ENCODE measurements at regions not wholly inside any gene's neighbourhood (a gene's known extent, or its start where the extent isn't known, plus 50 kb on each side); places are given as distances from the start of the nearest gene placed in this dataset.

DNA sequence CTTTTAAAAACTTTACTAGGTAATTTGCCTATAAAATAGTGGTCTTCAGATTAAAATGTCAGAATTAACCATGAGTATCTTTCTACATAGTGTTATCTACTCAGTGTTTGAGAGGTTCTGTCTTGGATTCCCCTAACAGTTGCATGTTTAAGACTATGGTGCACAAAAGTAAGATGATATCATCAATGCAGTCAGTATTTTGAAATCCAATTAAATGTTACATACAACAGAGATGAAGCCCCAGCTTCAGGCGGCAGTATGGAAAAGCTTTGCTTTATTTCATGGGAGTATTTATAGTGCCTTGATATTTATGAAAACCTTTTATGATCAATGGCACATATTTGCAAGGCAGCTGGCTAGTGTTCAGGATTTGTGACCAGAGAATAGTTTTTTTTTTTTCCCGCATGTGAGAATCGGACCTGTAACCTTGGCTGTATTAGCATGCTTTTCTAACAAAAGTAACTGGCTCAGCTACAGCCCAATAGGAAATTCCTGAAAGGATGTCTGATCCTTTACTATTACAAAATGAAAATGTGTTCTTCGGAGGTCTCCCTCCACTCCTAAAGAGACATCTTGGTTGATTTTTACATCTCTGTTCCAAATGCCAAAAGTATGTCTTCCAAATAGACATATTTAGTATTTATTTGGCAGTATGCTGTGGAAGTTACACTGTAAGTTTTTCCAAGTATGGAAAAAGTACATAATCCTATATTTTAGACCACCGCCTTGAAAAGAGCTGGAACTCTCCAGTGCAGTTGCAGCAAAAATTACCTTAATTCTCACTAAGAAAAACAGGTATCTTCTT lies 319.3 kb upstream of the UBE2E3 start:
- DNase-seq, result peak; percentile 69

DNA sequence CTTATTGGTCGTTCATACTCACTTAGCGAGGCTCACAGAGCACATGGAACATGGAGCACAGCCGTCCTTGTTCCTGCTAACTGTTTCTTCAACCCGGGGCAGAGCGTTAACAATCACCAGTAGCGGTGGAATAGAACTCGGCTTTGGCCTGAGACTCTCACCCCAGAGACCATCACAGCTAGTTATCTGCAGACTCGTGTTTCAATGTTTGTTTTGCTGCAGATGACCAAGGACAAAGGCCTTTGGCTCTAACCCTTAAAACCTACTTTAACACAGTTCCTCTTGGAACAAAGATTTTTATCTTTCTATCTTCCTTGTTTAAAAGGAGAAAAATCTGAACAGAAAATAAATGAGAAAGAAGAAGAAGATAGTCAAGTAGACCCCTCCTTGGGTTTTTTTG lies 320.2 kb upstream of the UBE2E3 start:
- DNase-seq, result no peak

DNA sequence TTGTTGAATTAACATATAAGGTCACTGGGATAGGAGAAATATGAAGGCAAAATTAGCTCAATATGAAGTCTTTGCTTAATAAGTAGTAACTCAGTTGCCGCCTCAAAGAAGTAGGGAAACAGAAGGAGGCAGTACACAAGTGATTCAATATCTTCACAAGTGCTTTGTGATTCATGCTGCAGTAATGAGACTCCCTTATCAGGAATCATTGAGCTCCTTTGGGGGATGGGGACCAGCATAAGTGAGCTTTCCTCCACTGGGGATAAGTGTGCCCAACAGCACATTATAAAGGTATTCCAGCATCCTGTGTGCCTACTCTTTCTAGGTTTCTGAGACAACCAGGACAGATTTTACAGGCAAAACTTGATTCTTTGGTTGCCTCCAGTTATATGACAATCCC lies 323.4 kb upstream of the UBE2E3 start:
- no peak for DNase-seq

DNA sequence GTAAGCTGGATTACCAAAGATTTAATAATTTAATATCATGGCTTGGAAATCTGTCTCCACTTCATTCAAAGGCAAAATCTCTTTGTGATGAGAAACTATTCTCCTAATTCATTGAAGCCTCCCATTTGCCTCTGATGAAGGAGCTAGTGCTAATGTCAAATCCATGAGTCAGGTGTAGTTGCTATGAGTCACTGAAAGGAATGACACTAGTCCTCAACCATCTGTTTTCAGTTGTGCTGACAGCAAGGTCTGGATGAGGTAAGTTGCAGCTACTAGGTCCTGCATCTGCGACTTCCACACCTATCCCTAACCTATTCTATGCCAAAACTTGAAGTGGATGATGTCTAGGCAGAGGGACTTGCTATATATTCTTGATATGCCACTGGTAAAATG lies 324.0 kb upstream of the UBE2E3 start:
- no peak for DNase-seq

DNA sequence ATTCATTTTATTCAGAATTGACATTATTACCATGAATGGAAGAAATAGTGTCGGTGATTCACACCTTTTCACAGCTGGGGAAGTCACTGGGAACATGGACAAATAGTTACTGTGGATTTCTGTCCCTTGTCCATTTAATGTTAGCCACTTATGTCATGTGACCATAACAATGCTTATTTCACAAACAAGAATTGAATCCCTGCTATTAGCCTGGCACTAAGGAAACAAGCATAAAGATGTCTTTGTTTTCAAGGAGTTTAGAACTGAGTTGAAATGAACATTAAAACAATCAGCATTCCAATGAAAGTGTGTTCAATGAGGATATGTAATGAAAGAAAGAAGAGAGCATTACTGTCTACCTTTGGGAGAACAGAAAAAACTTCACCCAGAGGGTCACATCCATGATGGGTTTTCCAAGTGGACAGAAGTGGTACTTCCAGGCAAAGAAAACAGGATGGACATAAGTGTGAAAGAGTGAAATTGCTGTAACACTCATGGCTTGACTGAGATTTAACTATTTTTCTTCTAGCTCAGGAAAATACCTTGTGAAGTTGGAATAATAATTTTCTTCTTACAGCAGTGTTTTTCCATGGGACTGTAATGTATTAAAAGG lies 324.5 kb upstream of the UBE2E3 start:
- no peak for DNase-seq

DNA sequence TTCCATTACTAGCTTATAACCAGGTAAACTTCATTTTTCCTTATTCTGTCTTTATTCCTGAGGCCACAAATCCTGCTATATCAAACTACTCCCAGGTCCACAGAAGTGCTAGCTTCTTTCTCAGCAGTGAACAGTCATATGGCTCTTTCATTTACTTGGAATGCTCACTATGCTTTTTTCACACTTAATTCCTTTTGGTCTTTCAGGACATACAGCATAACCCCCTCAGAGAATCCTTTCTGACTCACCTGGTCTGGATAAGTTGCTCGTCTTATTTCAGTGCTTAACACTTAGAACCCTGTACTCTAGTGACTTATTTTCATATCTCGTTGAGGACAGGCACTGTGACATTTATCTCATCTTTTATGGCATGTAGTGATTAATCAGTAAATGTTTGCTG lies 325.0 kb upstream of the UBE2E3 start:
- no peak for DNase-seq

DNA sequence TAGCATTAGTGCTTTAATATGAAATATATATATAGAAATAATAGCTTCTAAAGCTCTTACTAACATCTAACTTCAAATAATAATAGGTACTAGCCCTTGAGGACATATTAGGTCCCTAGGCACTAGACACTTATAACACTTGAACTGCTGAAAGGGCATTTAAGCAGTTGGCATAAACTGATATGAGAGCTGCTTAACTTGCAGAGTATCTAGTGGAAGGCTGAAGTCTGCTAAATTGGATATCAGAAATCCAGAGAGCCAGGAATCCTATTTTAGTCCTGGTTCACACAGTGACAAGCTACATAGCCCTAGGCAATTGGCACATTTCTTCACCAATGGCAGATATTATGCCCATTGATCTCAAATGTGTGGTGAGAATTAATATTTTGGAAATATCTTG lies 326.9 kb upstream of the UBE2E3 start:
- no peak for DNase-seq

DNA sequence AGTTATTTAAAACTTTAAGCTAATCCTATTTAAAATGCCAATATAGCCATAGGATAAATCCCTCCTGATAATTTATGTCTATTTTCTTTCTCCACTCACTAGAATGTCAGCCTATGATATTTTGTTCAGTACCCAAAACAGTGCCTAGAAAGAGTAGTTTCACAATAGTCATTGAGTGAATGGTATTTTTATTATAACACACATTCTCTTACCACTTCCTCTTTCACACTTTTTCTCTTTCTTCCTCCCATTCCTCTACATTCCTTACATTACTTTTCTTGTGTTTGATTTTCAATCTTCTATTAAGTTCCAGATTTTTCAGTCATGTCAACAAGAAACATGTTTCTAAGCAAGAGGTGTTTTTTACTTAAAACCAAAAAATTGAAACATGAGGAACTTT lies 327.6 kb upstream of the UBE2E3 start:
- DNase-seq, result no peak

DNA sequence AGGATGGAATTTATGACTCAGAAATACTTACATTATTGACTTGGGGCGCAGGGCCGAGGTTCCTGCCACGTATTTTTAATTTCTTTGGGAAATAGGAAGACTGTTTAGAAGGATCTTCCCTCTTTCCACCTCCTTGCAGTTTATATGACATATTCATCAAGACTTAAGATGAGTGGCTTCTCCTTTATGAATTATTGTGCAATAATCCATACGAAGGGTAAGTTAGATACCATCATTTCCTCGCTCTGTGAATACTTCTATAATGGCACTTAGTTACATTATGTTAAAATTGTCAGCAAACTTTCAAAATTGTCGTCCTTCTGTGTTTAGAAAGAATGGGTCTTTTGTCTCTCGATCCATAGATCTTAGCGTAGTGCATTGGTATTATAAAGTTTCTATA lies 328.8 kb upstream of the UBE2E3 start:
- no peak for DNase-seq

DNA sequence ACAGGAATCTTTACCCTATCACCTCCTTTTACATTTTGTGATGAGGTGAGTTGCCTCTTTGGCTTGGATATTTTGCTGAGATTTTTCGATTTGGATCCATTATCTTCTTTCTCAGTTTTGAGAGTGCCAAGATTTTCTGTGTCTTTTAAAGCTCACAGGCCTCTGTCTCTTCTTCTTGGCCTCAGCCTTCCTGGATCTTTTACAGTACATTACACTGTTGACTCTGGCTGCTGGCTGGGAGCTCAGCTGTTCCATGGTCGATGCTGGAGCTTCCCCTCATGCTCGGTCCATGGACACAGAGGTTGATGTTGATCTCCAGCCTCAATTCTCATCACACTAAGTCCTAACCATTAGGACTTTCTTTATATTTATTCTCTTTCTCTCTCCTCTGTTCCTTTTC lies 332.8 kb upstream of the UBE2E3 start:
- peak; percentile 88 for DNase-seq

DNA sequence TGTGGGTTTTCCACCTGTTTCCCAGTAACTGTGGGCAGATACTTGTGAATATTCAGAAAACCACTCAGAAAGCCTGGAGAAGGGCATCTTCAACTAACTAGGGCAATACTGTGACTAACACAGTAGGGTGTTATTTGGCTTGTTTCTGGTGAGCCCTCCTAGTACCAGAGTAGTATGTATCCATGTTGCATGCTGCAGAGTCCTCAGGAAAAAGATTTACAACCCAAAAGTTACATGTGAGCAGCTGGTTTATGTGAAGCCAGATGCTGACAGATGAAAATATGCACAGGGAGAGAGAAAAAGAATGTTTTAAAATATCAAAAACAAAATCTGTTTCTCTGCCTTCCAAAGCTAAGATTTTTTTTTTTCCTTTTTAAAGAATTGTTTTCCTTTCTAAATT lies 333.2 kb upstream of the UBE2E3 start:
- peak; percentile 54 for DNase-seq

DNA sequence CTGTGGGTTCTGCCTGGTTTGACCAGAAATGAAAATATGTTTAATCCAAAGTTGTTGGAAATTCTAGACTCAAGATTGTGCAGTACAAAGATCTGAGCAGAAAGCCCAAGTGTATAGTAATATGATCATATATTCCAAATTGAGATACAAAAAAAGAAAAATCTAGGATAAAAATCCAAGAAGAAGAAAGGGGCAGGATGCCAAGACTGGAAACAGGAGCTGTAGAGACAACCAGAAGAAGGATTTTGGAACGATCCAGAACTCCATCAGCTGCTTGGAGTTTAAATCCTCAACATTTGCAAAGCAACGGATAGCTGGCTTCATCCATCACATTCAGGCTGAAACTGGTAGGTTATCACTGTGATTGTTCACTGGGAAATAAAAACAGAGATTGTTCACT lies 333.6 kb upstream of the UBE2E3 start:
- peak; percentile 70 for DNase-seq

DNA sequence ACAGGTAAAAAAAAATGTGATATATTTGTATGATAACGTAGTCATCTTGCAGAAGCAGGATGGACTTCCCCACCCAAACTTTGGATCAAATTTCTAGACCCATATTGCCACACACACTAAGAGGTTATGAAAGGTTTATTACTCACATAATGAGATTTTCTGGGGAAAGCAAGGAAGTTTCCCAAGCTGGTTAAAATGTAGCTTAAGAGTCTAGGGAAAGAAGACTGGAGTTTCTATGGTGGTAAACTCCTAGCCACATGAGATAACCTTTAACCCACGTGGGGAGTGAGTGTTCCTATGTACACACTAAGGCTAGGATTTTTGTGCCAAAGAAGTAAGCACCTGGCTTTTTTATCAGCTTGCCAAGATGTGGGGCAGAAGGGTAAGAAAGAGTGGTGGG lies 335.7 kb upstream of the UBE2E3 start:
- no peak for DNase-seq

DNA sequence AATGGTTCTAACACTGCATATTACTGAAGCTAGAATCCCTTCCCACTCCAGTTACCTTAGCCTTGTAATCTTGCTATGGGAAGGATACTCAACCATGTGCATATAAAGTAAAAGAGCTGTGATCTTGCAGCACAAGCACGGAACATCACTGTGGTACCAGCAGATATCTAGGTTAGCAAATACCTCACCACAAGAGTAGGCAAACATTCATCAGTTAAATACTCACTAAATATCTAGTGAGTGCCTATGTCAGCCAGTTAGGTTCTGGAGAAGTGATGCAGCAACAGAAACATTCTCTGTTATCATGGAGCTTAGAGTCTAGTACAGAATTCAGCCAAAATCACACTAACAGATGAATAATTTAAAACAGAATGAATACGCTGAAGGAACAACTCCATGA lies 349.6 kb upstream of the UBE2E3 start:
- no peak for DNase-seq

DNA sequence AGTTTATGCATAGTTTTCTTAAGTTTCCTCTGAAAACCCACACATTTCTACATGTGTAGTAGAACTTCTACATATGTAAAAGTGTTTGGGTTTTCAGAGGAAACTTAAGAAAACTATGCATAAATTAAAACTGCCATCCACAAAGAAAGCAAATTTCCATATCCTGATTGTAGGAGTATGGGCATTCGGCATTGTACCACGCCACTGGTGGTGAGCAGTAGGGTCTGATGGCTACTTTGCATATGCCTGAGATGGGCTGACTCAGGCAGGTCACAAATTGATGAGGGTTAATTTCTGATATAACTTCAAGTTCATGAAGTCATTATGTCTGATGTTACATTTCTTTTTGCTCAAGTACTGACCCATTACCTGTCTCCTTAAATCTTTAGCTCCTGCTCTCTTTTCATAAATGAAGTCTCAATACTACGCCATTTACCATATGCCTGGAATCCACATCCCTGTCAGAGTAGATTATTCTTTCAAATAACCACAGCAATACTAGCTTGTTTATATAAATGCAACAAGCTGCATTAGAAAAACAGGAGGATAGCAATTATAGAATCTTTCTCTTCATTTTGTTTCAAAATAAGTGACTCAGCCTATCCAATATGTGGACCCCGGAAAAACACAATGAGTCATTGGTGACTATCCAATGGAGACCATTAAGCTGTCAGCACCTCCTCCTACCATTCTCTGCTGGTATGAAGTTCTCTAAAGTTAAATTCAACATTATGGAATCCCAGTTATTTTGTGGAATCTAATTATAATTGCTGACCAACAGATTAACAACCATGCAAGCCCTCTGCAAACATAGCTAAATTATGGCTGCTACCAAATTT lies 355.2 kb upstream of the UBE2E3 start:
- no peak for DNase-seq

DNA sequence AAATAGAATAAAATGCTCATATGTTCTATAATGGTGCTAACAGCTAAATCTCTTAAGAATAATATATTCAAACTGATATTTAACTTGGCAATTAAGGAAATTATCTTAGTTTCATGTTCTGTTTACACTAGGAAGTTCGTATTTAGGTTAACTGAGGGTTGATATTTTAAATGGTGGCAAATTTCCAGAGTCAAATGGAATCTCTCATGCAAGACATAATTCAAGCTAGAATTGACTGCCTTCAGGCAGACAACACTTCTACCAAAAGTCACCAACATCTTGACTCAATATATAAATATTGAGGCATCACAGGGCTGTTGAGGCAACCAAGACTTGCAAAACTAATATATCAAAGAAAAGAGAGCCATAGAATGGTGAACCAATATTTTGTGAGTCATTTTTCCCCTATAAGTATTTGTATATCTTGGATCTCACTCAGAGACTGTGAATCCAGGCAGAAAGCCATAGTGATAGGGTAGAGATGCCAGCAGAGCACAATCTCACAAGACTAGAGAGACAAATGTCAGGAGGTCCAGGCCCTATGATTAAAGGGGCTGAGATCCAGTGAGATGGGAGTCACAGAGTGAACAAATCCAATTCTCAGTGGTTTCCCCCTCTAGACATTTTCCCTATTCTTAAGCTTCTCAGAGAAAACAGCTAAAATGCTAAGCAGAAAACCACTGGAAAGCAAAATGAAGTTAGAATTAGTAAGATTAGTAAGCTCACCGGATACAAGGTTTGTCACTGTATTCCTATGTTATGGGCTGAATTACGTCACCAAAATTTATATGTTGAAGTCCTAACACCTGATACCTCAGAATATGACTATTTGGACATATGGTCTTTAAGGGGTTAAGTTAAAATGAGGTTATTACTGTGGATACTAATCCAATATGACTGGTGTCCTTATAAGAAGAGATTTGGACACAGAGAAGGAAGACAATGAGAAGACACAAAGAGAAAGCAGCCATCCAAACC lies 358.2 kb upstream of the UBE2E3 start:
- DNase-seq, result no peak

DNA sequence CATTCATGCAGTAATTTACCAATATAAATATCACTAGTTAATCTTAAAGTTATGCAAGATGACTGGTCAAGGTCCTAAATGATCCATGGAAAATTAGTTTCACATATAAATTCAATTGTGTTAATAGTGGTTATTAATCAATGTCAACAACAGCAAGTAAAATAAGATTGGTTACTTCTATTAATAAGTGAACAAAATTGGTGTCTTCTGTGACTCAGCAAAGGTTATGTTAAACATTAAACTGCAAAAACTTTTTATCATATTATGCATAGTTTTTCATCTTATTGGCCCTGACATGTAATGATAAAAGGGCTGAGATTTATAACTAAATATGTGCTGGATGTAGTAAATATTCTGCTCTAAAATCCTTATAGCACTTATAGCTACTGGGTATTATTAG lies 359.0 kb upstream of the UBE2E3 start:
- no peak for DNase-seq

DNA sequence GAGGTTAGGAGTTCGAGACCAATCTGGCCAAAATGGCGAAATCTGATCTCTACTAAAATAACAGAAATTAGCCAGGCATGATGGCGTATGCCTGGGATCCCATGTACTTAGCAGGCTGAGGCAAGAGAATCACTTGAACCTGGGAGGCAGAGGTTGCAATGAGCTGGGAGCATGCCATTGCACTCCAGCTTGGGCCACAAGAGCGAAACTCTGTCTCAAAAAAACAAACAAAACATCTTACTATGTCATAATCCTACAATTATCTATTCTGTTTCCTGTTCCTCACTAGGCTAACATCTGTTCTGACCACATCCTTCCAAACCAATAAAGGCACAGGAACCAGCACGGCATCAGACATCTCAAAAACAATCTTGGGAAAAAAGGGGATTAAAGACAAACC lies 361.8 kb upstream of the UBE2E3 start:
- no peak for DNase-seq

DNA sequence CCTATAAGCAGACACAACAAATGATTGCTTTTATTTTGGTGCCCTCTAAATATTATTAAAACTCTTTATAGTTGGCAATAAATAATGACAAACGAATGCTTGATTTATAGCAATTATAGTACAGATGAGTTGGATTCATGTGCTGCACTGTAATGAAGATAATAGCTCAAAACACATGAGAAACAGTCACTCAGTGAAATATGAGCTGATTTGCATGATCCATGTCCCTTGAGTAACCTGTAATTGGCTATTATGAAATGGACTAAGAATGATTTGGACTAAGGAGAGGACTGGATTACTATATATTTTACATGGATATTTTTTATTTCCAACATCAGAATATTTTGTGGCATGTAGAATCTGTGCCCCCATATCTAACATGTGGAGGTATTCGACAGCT lies 365.6 kb upstream of the UBE2E3 start:
- no peak for DNase-seq

DNA sequence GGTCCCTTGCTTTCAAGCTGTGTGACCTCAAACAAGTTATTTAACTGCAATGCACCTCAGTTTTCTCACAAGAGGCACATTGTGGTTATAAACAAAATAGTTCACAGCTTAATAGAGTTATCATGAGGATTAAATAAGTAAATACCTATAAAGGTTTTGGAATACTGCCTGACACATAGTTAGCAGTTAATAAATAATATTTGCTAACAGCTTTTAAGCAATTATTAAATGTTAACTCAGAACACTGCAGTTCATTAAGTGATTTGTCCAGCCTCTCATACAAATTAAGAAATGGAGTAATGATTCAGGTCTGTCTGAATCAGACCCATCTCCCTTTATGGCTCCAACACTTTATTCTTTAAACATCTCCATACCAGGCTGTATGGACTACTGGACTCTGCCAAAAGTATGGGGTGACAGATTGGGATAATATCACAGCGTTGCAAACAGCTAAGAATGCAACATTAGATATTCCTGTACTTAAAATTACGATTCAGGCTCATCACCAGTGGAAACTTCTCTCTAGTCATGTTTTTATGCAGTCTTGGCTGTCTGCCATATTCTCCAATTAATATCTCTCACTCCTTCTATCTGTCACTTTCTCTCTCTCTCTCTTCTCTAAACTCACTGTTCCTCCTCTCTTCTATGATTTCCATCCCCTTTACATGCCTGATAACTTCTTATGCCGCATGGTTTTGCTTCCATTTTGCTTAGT lies 370.6 kb upstream of the UBE2E3 start:
- no peak for DNase-seq

DNA sequence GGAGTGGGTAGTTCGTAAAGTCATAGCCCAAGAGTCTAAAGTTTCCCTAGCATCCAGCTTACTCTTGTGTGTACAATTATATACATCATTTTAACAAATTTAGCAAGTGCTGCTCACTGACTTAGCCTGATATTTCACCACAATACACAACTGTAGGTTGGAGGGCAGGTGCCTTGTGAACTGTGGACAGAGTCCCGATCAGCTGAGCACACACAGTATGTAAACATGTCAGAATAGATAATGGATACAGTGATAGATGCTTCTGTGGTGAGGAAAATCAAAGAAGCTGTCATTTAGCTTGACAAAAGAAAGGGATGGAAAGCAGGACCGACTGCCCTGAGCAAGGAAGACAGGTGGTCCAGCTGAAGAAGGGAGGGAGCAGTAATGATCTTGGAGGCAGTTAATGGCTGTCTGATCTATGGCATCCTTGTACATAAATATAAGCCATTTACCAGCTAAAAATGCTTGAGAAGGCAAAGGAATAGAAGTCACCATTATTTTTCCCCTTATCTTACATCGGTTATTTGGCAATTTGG lies 372.8 kb upstream of the UBE2E3 start:
- no peak for DNase-seq
